Spinal cord (tissue), 9 donors: ENCODE measurements at regions not wholly inside any gene's neighbourhood (a gene's known extent, or its start where the extent isn't known, plus 50 kb on each side); places are given as distances from the start of the nearest gene placed in this dataset.

Experiments
- DNase-seq, 6 donors: peaks; one replicate each; pipeline versions ENCODE4 v3.0.0 to v3.0.0-alpha.2; 2013 to 2015; ENCODE audit warnings: low spot score in 6 of 6, low read depth in 4 of 6
- H3K27ac ChIP-seq: one replicate; pipeline ENCODE4 v1.5.1; 2013; ENCODE audit warnings: low read depth, low read length, control low read depth
- H3K27me3 ChIP-seq: one replicate; pipeline ENCODE4 v1.6.1; 2013; ENCODE audit warnings: low read length; ENCODE audit not compliant: control insufficient read depth, insufficient read depth
- H3K36me3 ChIP-seq: one replicate; pipeline ENCODE4 v1.6.1; 2013; ENCODE audit warnings: low read length; ENCODE audit not compliant: control insufficient read depth, insufficient read depth
- H3K4me1 ChIP-seq: one replicate; pipeline ENCODE4 v1.6.1; 2013; ENCODE audit warnings: low read length; ENCODE audit not compliant: control insufficient read depth, insufficient read depth
- H3K4me3 ChIP-seq: one replicate; pipeline ENCODE4 v1.5.1; 2013; ENCODE audit warnings: low read depth, low read length, control low read depth
- H3K9me3 ChIP-seq: one replicate; pipeline ENCODE4 v1.6.1; 2013; ENCODE audit warnings: low read length; ENCODE audit not compliant: control insufficient read depth, insufficient read depth
- WGBS: methylation state at CpG from one replicate; pipeline ENCODE4 v1.1.5; 2013; ENCODE audit warnings: missing lambda C conversion rate; ENCODE audit not compliant: insufficient coverage; 5-methylcytosine and 5-hydroxymethylcytosine counted together
- donor health status: healthy.

- H3K36me3 ChIP-seq, result no peaks in the 10 kb centered on the region
- WGBS, result 81% methylated on average over 2 of the region's 4 CpGs
- no peak overlapping the region for H3K27ac ChIP-seq
These were observed 113.0 kb upstream of the WSCD2 start for GRCh38 chr12:108016022-108016564.

DNA sequence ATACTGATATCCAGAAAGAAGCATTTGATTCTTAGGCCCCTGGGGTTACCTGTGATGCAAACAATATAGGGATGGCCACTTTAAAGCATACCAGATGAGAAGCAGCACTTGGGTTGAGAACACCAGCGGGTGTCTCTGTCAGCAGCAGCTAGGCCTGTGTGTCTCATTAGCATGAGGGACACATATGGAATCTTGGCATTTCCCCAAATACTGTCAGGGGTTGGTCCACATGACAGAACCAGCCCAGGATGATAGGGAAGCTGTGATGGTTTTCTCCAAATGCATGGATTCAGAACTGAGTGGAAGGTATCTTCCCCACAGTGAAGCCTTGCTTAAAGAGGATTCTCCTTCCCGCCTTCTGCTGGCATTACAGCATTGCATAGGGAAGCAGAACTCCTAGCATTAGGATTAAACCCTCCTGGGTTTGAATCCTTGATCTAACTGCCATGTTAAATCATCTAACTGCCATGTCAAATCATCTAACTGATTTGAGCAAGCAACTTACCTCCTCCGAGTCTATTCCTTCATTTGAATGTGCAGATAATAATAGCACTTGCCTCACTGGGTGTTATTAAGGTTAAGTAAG, 111.5 kb upstream of the WSCD2 start:
- Histone ChIP-seq H3K9me3 (no peaks in the 10 kb centered on the region), H3K27me3 (no peaks in the 10 kb centered on the region), H3K4me3 (no peak overlapping the region), H3K36me3 (no peaks in the 10 kb centered on the region), H3K4me1 (no peaks in the 10 kb centered on the region), H3K27ac (no peak overlapping the region)
- WGBS, result 50% methylated on average over 2 of the region's 3 CpGs
- DNase-seq, result peak in 2 of 6 donors; percentile 49 to 75

More at GRCh38 chr12:108016022-108016564, 113.0 kb upstream of the WSCD2 start:
- DNase-seq, result peak in 1 of 6 donors; percentile 68
- Histone ChIP-seq H3K4me3 (no peak overlapping the region), H3K27me3 (no peaks in the 10 kb centered on the region), H3K4me1 (no peaks in the 10 kb centered on the region), H3K9me3 (no peaks in the 10 kb centered on the region)

- no peaks in the 10 kb centered on the region for H3K36me3 ChIP-seq
- H3K9me3 ChIP-seq, result no peaks in the 10 kb centered on the region
- H3K4me3 ChIP-seq, result no peak overlapping the region
- H3K27me3 ChIP-seq, result no peaks in the 10 kb centered on the region
- 71% methylated on average over 1 of the region's 2 CpGs for WGBS
- no peak for DNase-seq
- H3K27ac ChIP-seq, result no peak overlapping the region
- H3K4me1 ChIP-seq, result no peaks in the 10 kb centered on the region
These were observed 109.2 kb upstream of the WSCD2 start for GRCh38 chr12:108019862-108020261.

- no peaks in the 10 kb centered on the region for H3K9me3 ChIP-seq
- no CpG with 5 or more reads among the region's 1 CpG for WGBS
- H3K27ac ChIP-seq, result no peak overlapping the region
- no peak overlapping the region for H3K4me3 ChIP-seq
- no peaks in the 10 kb centered on the region for H3K4me1 ChIP-seq
- no peaks in the 10 kb centered on the region for H3K27me3 ChIP-seq
- DNase-seq, result peak in 2 of 6 donors; percentile 33 to 47
- H3K36me3 ChIP-seq, result no peaks in the 10 kb centered on the region
These were observed 107.9 kb upstream of the WSCD2 start for GRCh38 chr12:108021141-108021540.

GRCh38 chr12:108021949-108022522, 107.1 kb upstream of the WSCD2 start:
- Histone ChIP-seq H3K4me1 (no peaks in the 10 kb centered on the region), H3K9me3 (no peaks in the 10 kb centered on the region), H3K36me3 (no peaks in the 10 kb centered on the region), H3K27me3 (no peaks in the 10 kb centered on the region), H3K27ac (no peak overlapping the region), H3K4me3 (no peak overlapping the region)
- no peak for DNase-seq
- 81% methylated on average over 2 of the region's 2 CpGs for WGBS

- DNase-seq, result peak in 2 of 6 donors; percentile 63 to 71
- peak overlapping the region; percentile 15 for H3K27ac ChIP-seq
- no peak overlapping the region for H3K4me3 ChIP-seq
- no peaks in the 10 kb centered on the region for H3K27me3 ChIP-seq
- whole genome bisulfite sequencing, result 24% methylated on average over 9 of the region's 12 CpGs
- peaks cover 13% of the 10 kb centered on the region for H3K4me1 ChIP-seq
- H3K36me3 ChIP-seq, result no peaks in the 10 kb centered on the region
- H3K9me3 ChIP-seq, result no peaks in the 10 kb centered on the region
These were observed 99.8 kb upstream of the WSCD2 start for GRCh38 chr12:108029051-108029835.

GRCh38 chr12:108033090-108033489, 96.0 kb upstream of the WSCD2 start:
- H3K9me3 ChIP-seq, result no peaks in the 10 kb centered on the region
- H3K4me1 ChIP-seq, result peaks cover 13% of the 10 kb centered on the region
- no peaks in the 10 kb centered on the region for H3K36me3 ChIP-seq
- WGBS, result no CpG with 5 or more reads among the region's 2 CpGs
- H3K27me3 ChIP-seq, result no peaks in the 10 kb centered on the region
- DNase-seq, result peak in 1 of 6 donors; percentile 83
- no peak overlapping the region for H3K27ac ChIP-seq
- no peak overlapping the region for H3K4me3 ChIP-seq

DNA sequence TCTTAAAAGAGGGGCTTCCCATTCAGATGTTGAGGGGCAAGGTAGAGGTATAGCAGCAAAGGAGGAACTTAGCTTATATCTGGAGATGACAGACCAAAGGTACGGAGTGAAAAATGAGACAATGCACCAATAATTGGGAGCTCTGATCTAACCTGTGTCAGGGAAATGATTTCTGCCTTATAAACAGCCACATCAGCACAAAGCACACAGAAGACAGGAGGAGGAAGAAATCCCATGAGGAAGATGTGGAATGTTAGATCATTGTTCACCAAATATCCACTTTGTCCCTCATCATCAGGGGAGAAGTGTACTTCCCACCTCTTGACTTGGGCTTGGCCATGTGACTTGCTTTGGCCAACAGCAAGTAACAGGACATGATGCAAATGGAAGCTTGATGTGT, 93.7 kb upstream of the WSCD2 start:
- Histone ChIP-seq H3K4me3 (no peak overlapping the region), H3K27me3 (no peaks in the 10 kb centered on the region), H3K36me3 (no peaks in the 10 kb centered on the region), H3K4me1 (peaks cover 4% of the 10 kb centered on the region), H3K9me3 (no peaks in the 10 kb centered on the region), H3K27ac (no peak overlapping the region)
- no peak for DNase-seq
- no CpG with 5 or more reads among the region's 1 CpG for WGBS

DNA sequence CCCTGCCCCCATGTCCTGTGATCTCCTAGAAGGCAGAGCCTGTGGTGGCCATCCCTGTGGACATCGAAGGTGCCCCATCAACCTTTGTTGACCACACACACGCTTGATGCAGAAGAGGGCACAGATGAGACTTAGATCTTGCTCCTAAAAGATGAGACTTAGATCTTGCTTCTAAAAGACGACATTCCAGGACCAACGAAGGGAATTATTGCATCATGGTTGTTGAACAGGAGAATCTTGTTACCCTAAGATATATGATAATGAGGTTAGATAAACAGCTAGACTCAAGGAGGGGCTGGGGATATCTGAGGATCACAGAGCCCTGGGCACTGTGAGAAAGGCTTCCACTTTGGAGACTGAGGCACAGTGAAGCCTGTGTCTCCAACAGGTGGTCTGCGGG, 91.1 kb upstream of the WSCD2 start:
- no peak overlapping the region for H3K27ac ChIP-seq
- H3K4me3 ChIP-seq, result no peak overlapping the region
- no peaks in the 10 kb centered on the region for H3K9me3 ChIP-seq
- no peaks in the 10 kb centered on the region for H3K27me3 ChIP-seq
- no peaks in the 10 kb centered on the region for H3K4me1 ChIP-seq
- no peak for DNase-seq
- 91% methylated on average over 4 of the region's 5 CpGs for WGBS
- H3K36me3 ChIP-seq, result no peaks in the 10 kb centered on the region
